ENCODE measurements at regions not wholly inside any gene's neighbourhood (a gene's known extent, or its start where the extent isn't known, plus 50 kb on each side); places are given as distances from the start of the nearest gene placed in this dataset.
"Not testable (repeated sequence)": the region's sequence is repeated elsewhere in the genome, so short reads cannot be mapped to it uniquely, and the experiment has no call there.

DNA sequence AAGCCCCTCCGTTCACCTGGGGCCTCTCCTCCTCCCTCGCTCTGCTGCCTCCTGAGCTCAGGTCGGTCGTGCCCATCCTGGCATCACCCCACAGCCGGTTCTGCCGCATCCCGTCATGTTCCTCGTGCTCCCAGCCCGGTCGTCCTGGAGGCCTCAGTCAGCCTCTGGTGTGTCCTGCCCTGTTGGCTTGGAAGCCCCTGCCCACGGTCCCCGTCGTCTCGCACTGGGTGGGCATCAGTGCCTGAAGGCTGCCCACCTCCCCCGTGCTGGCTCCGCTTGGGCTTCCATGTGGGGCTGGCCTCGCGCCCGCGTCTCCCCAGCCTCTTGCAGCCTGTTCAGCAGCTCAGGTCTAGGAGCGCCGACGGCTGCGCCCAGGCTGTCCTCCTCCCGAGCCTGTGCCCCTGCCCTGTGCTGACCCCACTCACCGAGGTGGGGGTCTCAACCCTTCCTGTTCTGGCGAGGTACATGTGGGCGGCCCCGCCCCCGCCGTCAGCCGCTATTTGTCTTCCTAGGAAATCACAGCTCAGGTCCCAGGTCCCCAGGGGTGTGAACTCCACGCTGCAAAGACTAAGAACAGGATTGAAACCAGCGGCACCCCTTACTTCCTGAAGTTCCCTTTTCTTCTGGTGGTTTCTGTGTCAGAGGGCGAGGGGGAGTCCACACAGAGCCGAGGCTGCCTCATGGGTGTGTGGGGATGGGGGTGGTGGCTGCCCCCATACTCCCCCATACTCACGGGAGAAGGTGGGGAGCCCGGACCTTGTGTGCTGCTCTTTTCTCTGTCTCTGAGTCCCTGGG lies 102.9 kb downstream of the TMEM121 start:
- not testable (repeated sequence) for TF ChIP-seq EP300 (IDR thresholded peaks at IDR 0.05; ENCODE audit: low read depth)
- TF ChIP-seq, protein P1, sequence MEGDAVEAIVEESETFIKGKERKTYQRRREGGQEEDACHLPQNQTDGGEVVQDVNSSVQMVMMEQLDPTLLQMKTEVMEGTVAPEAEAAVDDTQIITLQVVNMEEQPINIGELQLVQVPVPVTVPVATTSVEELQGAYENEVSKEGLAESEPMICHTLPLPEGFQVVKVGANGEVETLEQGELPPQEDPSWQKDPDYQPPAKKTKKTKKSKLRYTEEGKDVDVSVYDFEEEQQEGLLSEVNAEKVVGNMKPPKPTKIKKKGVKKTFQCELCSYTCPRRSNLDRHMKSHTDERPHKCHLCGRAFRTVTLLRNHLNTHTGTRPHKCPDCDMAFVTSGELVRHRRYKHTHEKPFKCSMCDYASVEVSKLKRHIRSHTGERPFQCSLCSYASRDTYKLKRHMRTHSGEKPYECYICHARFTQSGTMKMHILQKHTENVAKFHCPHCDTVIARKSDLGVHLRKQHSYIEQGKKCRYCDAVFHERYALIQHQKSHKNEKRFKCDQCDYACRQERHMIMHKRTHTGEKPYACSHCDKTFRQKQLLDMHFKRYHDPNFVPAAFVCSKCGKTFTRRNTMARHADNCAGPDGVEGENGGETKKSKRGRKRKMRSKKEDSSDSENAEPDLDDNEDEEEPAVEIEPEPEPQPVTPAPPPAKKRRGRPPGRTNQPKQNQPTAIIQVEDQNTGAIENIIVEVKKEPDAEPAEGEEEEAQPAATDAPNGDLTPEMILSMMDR (IDR thresholded peaks at IDR 0.05), result not testable (repeated sequence)
